Thyroid gland (tissue), 4 donors: ENCODE measurements at regions not wholly inside any gene's neighbourhood (a gene's known extent, or its start where the extent isn't known, plus 50 kb on each side); places are given as distances from the start of the nearest gene placed in this dataset.
A peak's percentile ranks its signal among the peaks of the same experiment; 100 is the strongest.

Experiments used
- DNase-seq, 2 donors: peaks; one replicate each; pipeline ENCODE4 v3.0.0-alpha.2; 2019
- H3K27ac ChIP-seq, 3 donors: fragments of 200-600 bp; sonication (generic); 1 replicate in 2 of 3; 2 replicates in 1 of 3; pipeline ENCODE4 v1.5.1; 2016 to 2019; ENCODE audit warnings: mild to moderate bottlenecking in 1 of 3, moderate library complexity in 1 of 3
- H3K27me3 ChIP-seq: fragments of 200-600 bp; sonication (generic); one replicate; pipeline ENCODE4 v1.5.1; 2019
- H3K36me3 ChIP-seq, 2 donors: fragments of 200-600 bp; sonication (generic); one replicate each; pipeline ENCODE4 v1.5.1; 2016 to 2019
- H3K4me1 ChIP-seq, 2 donors: fragments of 200-600 bp; sonication (generic); one replicate each; pipeline ENCODE4 v1.5.1; 2017 to 2019
- H3K4me3 ChIP-seq, 3 donors: fragments of 200-600 bp; sonication (generic); replicated peaks in 1 of 3; 1 replicate in 2 of 3; 2 replicates in 1 of 3; pipeline ENCODE4 v1.5.1; 2016; ENCODE audit warnings: mild to moderate bottlenecking in 1 of 3
- H3K9me3 ChIP-seq: fragments of 200-600 bp; sonication (generic); one replicate; pipeline ENCODE4 v1.5.1; 2017
- POLR2A ChIP-seq, 2 donors: fragments of 450-650 bp; IDR thresholded peaks; one replicate each; pipeline ENCODE4 v1.6.1; 2017; ENCODE audit warnings: antibody characterized with exemption in 2 of 2, mild to moderate bottlenecking in 2 of 2, moderate library complexity in 1 of 2
- WGBS, 2 donors: methylation state at CpG; one replicate each; pipeline ENCODE4 v1.1.5; 2017; 5-methylcytosine and 5-hydroxymethylcytosine counted together
- intact Hi-C: fragments of 100-400 bp; cut with DNase I; formaldehyde crosslinking; loops from one replicate; pipeline ENCODE4 v1.15.1; 2023
- TF ChIP-seq, protein P1 (sequence below), 6 experiments: fragments of 200-600 bp in 3 of 6; fragments of 450-650 bp in 3 of 6; sonication (generic) in 3 of 6; IDR thresholded peaks; one replicate each; pipeline ENCODE4 v1.5.1; 2016 to 2019; ENCODE audit warnings: antibody characterized with exemption in 6 of 6, mild to moderate bottlenecking in 2 of 6, inconsistent platforms in 1 of 6, moderate library complexity in 1 of 6

DNA sequence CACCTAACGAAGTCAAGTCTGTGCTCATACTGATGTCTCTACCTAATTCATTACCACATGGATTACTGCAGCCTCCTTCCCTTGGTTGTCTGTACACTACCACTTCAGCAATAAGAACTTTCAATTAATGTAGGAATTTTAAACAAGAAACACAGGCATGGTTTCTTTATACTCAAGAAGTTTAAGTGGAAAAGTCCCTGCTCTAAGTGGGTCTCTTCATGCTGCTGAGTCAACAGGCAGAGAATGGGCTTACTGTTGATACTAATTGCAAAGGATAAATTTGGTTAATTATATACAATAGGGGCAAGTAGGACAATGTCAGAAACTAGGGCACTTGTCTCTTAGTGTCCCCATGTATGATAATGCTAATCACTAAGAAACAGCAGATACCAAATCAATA is 392.6 kb downstream of the DSEL start:
- Histone ChIP-seq H3K9me3 (no peaks in the 10 kb centered on the region), H3K27ac (no peak overlapping the region), H3K4me3 (no peak overlapping the region), H3K36me3 (no peaks in the 10 kb centered on the region), H3K27me3 (no peaks in the 10 kb centered on the region), H3K4me1 (no peaks in the 10 kb centered on the region)
- no peak for DNase-seq
- intact Hi-C loops = no loop called here
- no peak for TF ChIP-seq POLR2A (IDR thresholded peaks at IDR 0.05)
- TF ChIP-seq, protein P1, sequence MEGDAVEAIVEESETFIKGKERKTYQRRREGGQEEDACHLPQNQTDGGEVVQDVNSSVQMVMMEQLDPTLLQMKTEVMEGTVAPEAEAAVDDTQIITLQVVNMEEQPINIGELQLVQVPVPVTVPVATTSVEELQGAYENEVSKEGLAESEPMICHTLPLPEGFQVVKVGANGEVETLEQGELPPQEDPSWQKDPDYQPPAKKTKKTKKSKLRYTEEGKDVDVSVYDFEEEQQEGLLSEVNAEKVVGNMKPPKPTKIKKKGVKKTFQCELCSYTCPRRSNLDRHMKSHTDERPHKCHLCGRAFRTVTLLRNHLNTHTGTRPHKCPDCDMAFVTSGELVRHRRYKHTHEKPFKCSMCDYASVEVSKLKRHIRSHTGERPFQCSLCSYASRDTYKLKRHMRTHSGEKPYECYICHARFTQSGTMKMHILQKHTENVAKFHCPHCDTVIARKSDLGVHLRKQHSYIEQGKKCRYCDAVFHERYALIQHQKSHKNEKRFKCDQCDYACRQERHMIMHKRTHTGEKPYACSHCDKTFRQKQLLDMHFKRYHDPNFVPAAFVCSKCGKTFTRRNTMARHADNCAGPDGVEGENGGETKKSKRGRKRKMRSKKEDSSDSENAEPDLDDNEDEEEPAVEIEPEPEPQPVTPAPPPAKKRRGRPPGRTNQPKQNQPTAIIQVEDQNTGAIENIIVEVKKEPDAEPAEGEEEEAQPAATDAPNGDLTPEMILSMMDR (IDR thresholded peaks at IDR 0.05) = no peak
- WGBS, 2 donors = 50 to 58% methylated on average over 1 of the region's 1 CpG

DNA sequence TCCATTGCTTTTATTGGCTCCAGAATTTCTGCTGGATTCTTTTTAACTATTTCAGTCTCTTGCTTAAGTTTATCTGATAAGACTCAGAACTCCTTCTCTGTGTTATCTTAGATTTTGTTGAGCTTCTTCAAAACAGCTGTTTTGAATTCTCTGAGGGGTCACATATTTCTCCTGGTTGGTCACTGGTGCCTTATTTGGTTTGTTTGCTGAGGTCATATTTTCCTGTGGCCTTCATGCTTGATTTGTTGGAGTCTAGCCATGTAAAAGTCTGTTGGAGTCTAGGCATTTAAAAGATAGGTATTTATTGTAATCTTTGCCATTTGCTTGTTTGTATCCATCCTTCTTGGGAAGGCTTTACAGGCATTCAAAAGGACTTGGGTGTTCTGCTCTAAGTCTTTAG is 398.7 kb downstream of the DSEL start:
- Histone ChIP-seq H3K27me3 (no peaks in the 10 kb centered on the region), H3K9me3 (no peaks in the 10 kb centered on the region), H3K36me3 (no peaks in the 10 kb centered on the region), H3K4me1 (peaks cover 0 to 7% of the 10 kb centered on the region in 2 donors), H3K27ac (no peak overlapping the region), H3K4me3 (no peak overlapping the region)
- DNase-seq = no peak
- intact Hi-C loops = no loop called here
- TF ChIP-seq, protein P1 (IDR thresholded peaks at IDR 0.05) = no peak

DNA sequence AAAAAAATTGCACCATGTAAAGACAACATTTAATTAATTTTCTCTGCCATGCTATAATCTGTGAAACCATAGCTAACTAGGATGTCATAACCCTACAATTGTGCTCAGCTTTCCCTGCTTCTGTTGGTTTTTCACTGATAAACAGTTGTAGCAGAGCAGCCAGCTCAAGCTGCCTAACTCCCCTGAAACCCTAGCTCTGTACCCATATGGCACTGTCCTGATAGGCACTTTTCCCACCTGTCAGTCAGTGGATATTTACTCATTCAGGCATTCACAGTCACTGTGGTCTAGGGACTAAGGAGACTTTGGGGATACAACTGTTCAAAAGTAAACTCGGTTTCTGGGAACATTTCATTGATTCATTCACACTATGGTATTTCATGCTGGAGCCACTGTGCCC is 407.0 kb downstream of the DSEL start:
- Histone ChIP-seq H3K4me1 (no peaks in the 10 kb centered on the region), H3K9me3 (no peaks in the 10 kb centered on the region), H3K27ac (no peak overlapping the region), H3K27me3 (no peaks in the 10 kb centered on the region), H3K4me3 (no peak overlapping the region), H3K36me3 (no peaks in the 10 kb centered on the region)
- intact Hi-C loops = loop anchor here (10.0 kb wide), 1 partner anchor 85 kb away; no protein-coding TSS in a partner anchor
- 96 to 100% methylated on average over 1 of the region's 1 CpG for WGBS, 2 donors
- TF ChIP-seq POLR2A (IDR thresholded peaks at IDR 0.05) = no peak
- TF ChIP-seq, protein P1 (IDR thresholded peaks at IDR 0.05) = no peak
- no peak for DNase-seq

DNA sequence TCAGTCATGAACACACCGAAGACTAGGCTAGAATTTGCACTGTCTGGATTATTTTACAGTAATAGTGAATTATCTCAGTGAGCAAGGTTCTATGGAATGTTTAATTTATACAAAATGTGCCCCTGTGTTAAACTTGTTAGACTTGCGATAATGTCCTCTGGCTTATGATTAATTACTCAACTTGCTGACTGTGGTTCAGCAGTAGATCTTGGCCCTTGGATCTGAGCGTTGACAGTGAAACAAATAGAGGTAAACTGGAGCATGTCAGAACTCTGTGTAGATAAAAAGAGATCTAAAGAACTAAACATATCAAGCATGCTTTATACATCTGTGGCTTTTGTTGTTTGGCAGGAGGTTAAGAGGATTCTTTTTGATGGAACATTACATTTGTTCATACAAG is 407.6 kb downstream of the DSEL start:
- no peak overlapping the region for H3K27ac ChIP-seq
- 77 to 84% methylated on average over 3 of the region's 3 CpGs for WGBS, 2 donors

DNA sequence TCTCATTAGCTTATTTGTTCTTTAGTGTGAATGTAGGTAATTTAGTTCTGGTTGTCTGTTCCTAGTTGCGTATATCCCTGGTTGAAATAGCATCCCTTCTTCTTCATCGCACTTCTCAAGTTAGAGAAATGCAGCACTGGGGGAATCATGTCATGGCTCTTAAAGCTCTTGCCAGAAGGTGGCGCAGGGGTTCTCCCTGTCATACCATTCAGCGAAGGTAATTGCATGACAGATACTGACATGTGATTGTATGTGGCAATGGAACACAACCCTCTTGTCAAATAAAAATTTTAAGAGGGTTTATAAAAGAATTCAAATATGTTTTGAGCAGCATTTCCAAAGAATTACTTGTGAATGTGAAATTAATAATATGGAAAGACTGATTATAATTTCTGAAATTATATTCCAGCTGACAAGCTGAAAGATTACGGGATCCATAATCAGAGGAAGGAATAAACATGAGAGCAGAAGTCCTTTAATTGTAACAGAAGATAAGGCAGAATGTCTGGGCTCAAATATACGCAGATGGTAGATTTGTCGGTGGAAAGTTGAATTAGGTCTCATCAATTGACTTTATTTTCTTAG is 411.7 kb downstream of the DSEL start:
- peak; percentile 49 to 60 for DNase-seq
- H3K27ac ChIP-seq = no peak overlapping the region
- TF ChIP-seq POLR2A (IDR thresholded peaks at IDR 0.05) = no peak
- TF ChIP-seq, protein P1 (IDR thresholded peaks at IDR 0.05) = peak in 5 of 6 experiments; percentile 31 to 67 (median 43)
- H3K27me3 ChIP-seq = no peaks in the 10 kb centered on the region
- H3K9me3 ChIP-seq = no peaks in the 10 kb centered on the region
- H3K4me3 ChIP-seq = no peak overlapping the region
- H3K4me1 ChIP-seq = no peaks in the 10 kb centered on the region
- H3K36me3 ChIP-seq = no peaks in the 10 kb centered on the region
- intact Hi-C loops = loop anchor here (10.0 kb wide), 1 partner anchor 90 kb away; no protein-coding TSS in a partner anchor
- WGBS, 2 donors = 43 to 45% methylated on average over 7 of the region's 7 CpGs

More for the DNA sequence above, 407.6 kb downstream of the DSEL start:
- intact Hi-C loops = loop anchor here (10.0 kb wide), 1 partner anchor 86 kb away; no protein-coding TSS in a partner anchor
- Histone ChIP-seq H3K36me3 (no peaks in the 10 kb centered on the region), H3K4me1 (no peaks in the 10 kb centered on the region), H3K9me3 (no peaks in the 10 kb centered on the region), H3K4me3 (no peak overlapping the region), H3K27me3 (no peaks in the 10 kb centered on the region)
- no peak for DNase-seq
- TF ChIP-seq, protein P1 (IDR thresholded peaks at IDR 0.05) = no peak
- TF ChIP-seq POLR2A (IDR thresholded peaks at IDR 0.05) = no peak
